WTC11 (cell line): ENCODE measurements at regions not wholly inside any gene's neighbourhood (a gene's known extent, or its start where the extent isn't known, plus 50 kb on each side); places are given as distances from the start of the nearest gene placed in this dataset.

Experiments used
- ATAC-seq: fragments of 200-7000 bp; cut with Tn5 transposase; 2 replicates; pipeline ENCODE4 v1.10.0; 2021; ENCODE audit warnings: mild to moderate bottlenecking, moderate library complexity
- CTCF ChIA-PET: fragments of 300-600 bp; sonication (Branson Sonifier 250); formaldehyde crosslinking; loops from one replicate; lab custom pipeline; 2021; ENCODE audit warnings: antibody characterized with exemption; lab: Charles Lee
- POLR2A ChIA-PET: fragments of 350-600 bp; sonication (Branson Sonifier 250); formaldehyde crosslinking; loops from one replicate; lab custom pipeline; 2021; ENCODE audit warnings: antibody characterized with exemption; lab: Charles Lee
- DNase-seq: peaks from one replicate; pipeline ENCODE4 v3.0.0; 2021; ENCODE audit warnings: low spot score
- H3K27ac Mint-ChIP-seq: 2 replicates; pipeline ENCODE4 v1.8.0; 2021; ENCODE audit warnings: mixed read lengths
- H3K27me3 Mint-ChIP-seq: 2 replicates; pipeline ENCODE4 v1.8.0; 2021; ENCODE audit warnings: low read depth, mild to moderate bottlenecking, moderate library complexity, mixed read lengths
- H3K36me3 Mint-ChIP-seq: 2 replicates; pipeline ENCODE4 v1.8.0; 2021; ENCODE audit warnings: mixed read lengths
- H3K4me1 Mint-ChIP-seq: 2 replicates; pipeline ENCODE4 v1.8.0; 2022; ENCODE audit warnings: mixed read lengths
- H3K4me3 Mint-ChIP-seq: 2 replicates; pipeline ENCODE4 v1.8.0; 2021; ENCODE audit warnings: mild to moderate bottlenecking, moderate library complexity, mixed read lengths
- H3K9me3 Mint-ChIP-seq: 2 replicates; pipeline ENCODE4 v1.8.0; 2021; ENCODE audit warnings: mixed read lengths
- AR ChIP-seq: fragments of 250-450 bp; sonication (Bioruptor Pico); IDR thresholded peaks from 2 replicates; pipeline ENCODE4 v1.9.0; 2021; ENCODE audit warnings: mild to moderate bottlenecking
- ATF6 ChIP-seq: sonication (generic); formaldehyde crosslinking; IDR thresholded peaks from 2 replicates; pipeline ENCODE4 v1.8.1; 2023; ENCODE audit warnings: mild to moderate bottlenecking, missing genetic modification reagents
- EMX1 ChIP-seq: fragments of 250-450 bp; sonication (Bioruptor Pico); IDR thresholded peaks from 2 replicates; pipeline ENCODE4 v1.8.0; 2021; ENCODE audit warnings: mild to moderate bottlenecking
- HMGA2 ChIP-seq: fragments of 250-450 bp; sonication (Bioruptor Pico); IDR thresholded peaks from 2 replicates; pipeline ENCODE4 v1.4.0; 2021; ENCODE audit warnings: mild to moderate bottlenecking, moderate library complexity
- MAX ChIP-seq: sonication (generic); formaldehyde crosslinking; IDR thresholded peaks from 2 replicates; pipeline ENCODE4 v1.8.0; 2022; ENCODE audit warnings: mild to moderate bottlenecking, missing genetic modification reagents
- MXD4 ChIP-seq: fragments of 250-450 bp; sonication (Bioruptor Pico); IDR thresholded peaks from 2 replicates; pipeline ENCODE4 v1.8.0; 2021; ENCODE audit warnings: mild to moderate bottlenecking, moderate library complexity, borderline replicate concordance
- NFATC4 ChIP-seq: fragments of 250-450 bp; sonication (Bioruptor Pico); IDR thresholded peaks from 2 replicates; pipeline ENCODE4 v1.9.0; 2021; ENCODE audit warnings: mild to moderate bottlenecking
- ZNF532 ChIP-seq: fragments of 250-450 bp; sonication (Bioruptor Pico); IDR thresholded peaks from 2 replicates; pipeline ENCODE4 v1.9.0; 2021; ENCODE audit warnings: mild to moderate bottlenecking, borderline replicate concordance
- ZSCAN18 ChIP-seq: fragments of 250-450 bp; sonication (Bioruptor Pico); IDR thresholded peaks from 2 replicates; pipeline ENCODE4 v2.1.2; 2022; ENCODE audit warnings: mild to moderate bottlenecking, moderate library complexity
- TF ChIP-seq, protein P1 (sequence below): sonication (generic); formaldehyde crosslinking; IDR thresholded peaks from 2 replicates; pipeline ENCODE4 v1.8.0; 2023; ENCODE audit warnings: missing genetic modification reagents, mild to moderate bottlenecking, borderline replicate concordance
- TF ChIP-seq, protein P2 (sequence below): sonication (generic); formaldehyde crosslinking; IDR thresholded peaks from 2 replicates; pipeline ENCODE4 v1.8.1; 2022; ENCODE audit warnings: mild to moderate bottlenecking, missing genetic modification reagents, moderate library complexity, borderline replicate concordance
- TF ChIP-seq, protein P3 (sequence below): sonication (generic); formaldehyde crosslinking; IDR thresholded peaks from 2 replicates; pipeline ENCODE4 v1.8.1; 2023; ENCODE audit warnings: mild to moderate bottlenecking, missing genetic modification reagents, borderline replicate concordance

- ChIA-PET POLR2A (no interaction called here), CTCF (no interaction called here)
- ATAC-seq = no peak
- Mint-ChIP-seq H3K27ac (no peak overlapping the region), H3K36me3 (no peaks in the 10 kb centered on the region), H3K27me3 (no peaks in the 10 kb centered on the region), H3K4me1 (no peaks in the 10 kb centered on the region), H3K4me3 (no peak overlapping the region), H3K9me3 (0 out of 2 replicates have a peak, but pooled peaks cover 7% of the 10 kb centered on the region)
- no peak for DNase-seq
- TF ChIP-seq, protein P1, sequence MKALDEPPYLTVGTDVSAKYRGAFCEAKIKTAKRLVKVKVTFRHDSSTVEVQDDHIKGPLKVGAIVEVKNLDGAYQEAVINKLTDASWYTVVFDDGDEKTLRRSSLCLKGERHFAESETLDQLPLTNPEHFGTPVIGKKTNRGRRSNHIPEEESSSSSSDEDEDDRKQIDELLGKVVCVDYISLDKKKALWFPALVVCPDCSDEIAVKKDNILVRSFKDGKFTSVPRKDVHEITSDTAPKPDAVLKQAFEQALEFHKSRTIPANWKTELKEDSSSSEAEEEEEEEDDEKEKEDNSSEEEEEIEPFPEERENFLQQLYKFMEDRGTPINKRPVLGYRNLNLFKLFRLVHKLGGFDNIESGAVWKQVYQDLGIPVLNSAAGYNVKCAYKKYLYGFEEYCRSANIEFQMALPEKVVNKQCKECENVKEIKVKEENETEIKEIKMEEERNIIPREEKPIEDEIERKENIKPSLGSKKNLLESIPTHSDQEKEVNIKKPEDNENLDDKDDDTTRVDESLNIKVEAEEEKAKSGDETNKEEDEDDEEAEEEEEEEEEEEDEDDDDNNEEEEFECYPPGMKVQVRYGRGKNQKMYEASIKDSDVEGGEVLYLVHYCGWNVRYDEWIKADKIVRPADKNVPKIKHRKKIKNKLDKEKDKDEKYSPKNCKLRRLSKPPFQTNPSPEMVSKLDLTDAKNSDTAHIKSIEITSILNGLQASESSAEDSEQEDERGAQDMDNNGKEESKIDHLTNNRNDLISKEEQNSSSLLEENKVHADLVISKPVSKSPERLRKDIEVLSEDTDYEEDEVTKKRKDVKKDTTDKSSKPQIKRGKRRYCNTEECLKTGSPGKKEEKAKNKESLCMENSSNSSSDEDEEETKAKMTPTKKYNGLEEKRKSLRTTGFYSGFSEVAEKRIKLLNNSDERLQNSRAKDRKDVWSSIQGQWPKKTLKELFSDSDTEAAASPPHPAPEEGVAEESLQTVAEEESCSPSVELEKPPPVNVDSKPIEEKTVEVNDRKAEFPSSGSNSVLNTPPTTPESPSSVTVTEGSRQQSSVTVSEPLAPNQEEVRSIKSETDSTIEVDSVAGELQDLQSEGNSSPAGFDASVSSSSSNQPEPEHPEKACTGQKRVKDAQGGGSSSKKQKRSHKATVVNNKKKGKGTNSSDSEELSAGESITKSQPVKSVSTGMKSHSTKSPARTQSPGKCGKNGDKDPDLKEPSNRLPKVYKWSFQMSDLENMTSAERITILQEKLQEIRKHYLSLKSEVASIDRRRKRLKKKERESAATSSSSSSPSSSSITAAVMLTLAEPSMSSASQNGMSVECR (CRISPR knock-in tag) = no peak
- TF ChIP-seq MAX (CRISPR knock-in tag) (no peak), MXD4 (CRISPR knock-in tag) (no peak)
Measured at GRCh38 chr4:14896656-14897175, 105.6 kb upstream of the CPEB2 start.

DNA sequence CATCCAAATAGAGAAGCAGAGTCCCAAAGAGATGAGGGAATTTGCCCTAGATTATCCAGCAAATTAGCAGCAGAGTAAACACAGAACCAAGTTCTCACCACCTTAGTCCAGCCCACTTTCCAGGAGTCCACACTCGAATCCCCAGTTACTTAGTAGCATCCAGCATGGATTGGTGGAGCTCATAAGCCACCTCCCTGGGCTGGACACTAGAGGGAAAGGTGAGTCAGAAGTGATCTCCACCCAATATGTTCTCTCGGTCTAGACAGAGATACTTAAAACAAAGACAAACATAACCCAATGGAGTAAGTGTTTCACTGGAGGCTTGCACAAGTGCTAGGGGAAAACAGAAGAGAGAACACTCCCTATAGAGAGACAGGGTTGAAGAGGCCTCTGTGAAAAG lies 105.1 kb upstream of the CPEB2 start:
- Mint-ChIP-seq H3K4me1 (no peaks in the 10 kb centered on the region), H3K27ac (no peak overlapping the region), H3K27me3 (no peaks in the 10 kb centered on the region), H3K4me3 (no peak overlapping the region), H3K9me3 (0 out of 2 replicates have a peak, but pooled peaks cover 4% of the 10 kb centered on the region), H3K36me3 (no peaks in the 10 kb centered on the region)
- ChIA-PET CTCF (no interaction called here), POLR2A (no interaction called here)
- ATAC-seq (peak; percentile 47; the same call in 1 of the 2 replicates), DNase-seq (no peak)
- TF ChIP-seq NFATC4 (CRISPR knock-in tag) (no peak), HMGA2 (CRISPR knock-in tag) (no peak), ATF6 (CRISPR knock-in tag) (no peak), ZSCAN18 (no peak), EMX1 (no peak), ZNF532 (CRISPR knock-in tag) (no peak), AR (no peak)
- TF ChIP-seq, protein P2, sequence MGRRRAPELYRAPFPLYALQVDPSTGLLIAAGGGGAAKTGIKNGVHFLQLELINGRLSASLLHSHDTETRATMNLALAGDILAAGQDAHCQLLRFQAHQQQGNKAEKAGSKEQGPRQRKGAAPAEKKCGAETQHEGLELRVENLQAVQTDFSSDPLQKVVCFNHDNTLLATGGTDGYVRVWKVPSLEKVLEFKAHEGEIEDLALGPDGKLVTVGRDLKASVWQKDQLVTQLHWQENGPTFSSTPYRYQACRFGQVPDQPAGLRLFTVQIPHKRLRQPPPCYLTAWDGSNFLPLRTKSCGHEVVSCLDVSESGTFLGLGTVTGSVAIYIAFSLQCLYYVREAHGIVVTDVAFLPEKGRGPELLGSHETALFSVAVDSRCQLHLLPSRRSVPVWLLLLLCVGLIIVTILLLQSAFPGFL (CRISPR knock-in tag) = no peak
- TF ChIP-seq, protein P3, sequence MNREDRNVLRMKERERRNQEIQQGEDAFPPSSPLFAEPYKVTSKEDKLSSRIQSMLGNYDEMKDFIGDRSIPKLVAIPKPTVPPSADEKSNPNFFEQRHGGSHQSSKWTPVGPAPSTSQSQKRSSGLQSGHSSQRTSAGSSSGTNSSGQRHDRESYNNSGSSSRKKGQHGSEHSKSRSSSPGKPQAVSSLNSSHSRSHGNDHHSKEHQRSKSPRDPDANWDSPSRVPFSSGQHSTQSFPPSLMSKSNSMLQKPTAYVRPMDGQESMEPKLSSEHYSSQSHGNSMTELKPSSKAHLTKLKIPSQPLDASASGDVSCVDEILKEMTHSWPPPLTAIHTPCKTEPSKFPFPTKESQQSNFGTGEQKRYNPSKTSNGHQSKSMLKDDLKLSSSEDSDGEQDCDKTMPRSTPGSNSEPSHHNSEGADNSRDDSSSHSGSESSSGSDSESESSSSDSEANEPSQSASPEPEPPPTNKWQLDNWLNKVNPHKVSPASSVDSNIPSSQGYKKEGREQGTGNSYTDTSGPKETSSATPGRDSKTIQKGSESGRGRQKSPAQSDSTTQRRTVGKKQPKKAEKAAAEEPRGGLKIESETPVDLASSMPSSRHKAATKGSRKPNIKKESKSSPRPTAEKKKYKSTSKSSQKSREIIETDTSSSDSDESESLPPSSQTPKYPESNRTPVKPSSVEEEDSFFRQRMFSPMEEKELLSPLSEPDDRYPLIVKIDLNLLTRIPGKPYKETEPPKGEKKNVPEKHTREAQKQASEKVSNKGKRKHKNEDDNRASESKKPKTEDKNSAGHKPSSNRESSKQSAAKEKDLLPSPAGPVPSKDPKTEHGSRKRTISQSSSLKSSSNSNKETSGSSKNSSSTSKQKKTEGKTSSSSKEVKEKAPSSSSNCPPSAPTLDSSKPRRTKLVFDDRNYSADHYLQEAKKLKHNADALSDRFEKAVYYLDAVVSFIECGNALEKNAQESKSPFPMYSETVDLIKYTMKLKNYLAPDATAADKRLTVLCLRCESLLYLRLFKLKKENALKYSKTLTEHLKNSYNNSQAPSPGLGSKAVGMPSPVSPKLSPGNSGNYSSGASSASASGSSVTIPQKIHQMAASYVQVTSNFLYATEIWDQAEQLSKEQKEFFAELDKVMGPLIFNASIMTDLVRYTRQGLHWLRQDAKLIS (CRISPR knock-in tag) = no peak
